Keratinocyte (primary cell): ENCODE measurements at regions not wholly inside any gene's neighbourhood (a gene's known extent, or its start where the extent isn't known, plus 50 kb on each side); places are given as distances from the start of the nearest gene placed in this dataset.

Experiments used
- EZH2 ChIP-seq: IDR thresholded peaks from one replicate; pipeline ENCODE4 v1.6.1; 2012; ENCODE audit warnings: inconsistent platforms, mild to moderate bottlenecking, low read length, moderate library complexity
- TF ChIP-seq, protein P1 (sequence below), 3 experiments: IDR thresholded peaks in 1 of 3; conservative IDR thresholded peaks in 1 of 3; optimal IDR thresholded peaks in 1 of 3; 2 replicates in 2 of 3; 3 replicates in 1 of 3; pipeline versions ENCODE3 to v1.5.1; 2011; ENCODE audit warnings: low read length in 3 of 3, mild to moderate bottlenecking in 3 of 3, moderate library complexity in 2 of 3, control low read depth in 1 of 3, inconsistent platforms in 1 of 3; ENCODE audit not compliant: insufficient read depth in 2 of 3; ENCODE audit errors: extremely low read depth in 1 of 3

DNA sequence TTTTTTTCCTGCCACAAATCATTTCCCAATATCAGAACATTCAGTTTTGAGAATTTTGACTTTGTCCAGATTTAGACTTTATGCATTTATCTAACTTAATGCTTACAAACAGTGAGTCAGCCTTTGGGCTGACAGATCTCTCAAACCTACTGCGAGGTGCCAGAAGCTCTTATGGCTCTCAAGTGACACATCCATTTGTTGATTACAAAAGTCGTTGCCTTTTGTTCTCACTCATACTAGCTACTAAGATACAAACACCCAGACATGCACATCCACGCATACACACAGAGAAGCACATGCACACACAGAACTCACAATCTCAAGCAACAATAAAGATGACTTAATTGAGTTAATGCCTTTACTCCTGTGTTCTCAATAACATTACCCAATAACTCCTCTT lies 1147.5 kb downstream of the DIAPH3 start:
- TF ChIP-seq EZH2: no peak
- TF ChIP-seq, protein P1, sequence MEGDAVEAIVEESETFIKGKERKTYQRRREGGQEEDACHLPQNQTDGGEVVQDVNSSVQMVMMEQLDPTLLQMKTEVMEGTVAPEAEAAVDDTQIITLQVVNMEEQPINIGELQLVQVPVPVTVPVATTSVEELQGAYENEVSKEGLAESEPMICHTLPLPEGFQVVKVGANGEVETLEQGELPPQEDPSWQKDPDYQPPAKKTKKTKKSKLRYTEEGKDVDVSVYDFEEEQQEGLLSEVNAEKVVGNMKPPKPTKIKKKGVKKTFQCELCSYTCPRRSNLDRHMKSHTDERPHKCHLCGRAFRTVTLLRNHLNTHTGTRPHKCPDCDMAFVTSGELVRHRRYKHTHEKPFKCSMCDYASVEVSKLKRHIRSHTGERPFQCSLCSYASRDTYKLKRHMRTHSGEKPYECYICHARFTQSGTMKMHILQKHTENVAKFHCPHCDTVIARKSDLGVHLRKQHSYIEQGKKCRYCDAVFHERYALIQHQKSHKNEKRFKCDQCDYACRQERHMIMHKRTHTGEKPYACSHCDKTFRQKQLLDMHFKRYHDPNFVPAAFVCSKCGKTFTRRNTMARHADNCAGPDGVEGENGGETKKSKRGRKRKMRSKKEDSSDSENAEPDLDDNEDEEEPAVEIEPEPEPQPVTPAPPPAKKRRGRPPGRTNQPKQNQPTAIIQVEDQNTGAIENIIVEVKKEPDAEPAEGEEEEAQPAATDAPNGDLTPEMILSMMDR (optimal IDR thresholded peaks at IDR 0.05 in 1 of 3, IDR thresholded peaks at IDR 0.05 in 1 of 3, conservative IDR thresholded peaks at IDR 0.05 in 1 of 3; ENCODE audit: extremely low read depth in 1 of 3, insufficient read depth in 2 of 3, low read length in 3 of 3): no peak
